Loucy (cell line): ENCODE measurements at regions not wholly inside any gene's neighbourhood (a gene's known extent, or its start where the extent isn't known, plus 50 kb on each side); places are given as distances from the start of the nearest gene placed in this dataset.

Source experiments
- H2AFZ ChIP-seq: fragments of 200-600 bp; sonication (generic); 2 replicates; pipeline ENCODE4 v1.6.0; 2016; ENCODE audit warnings: antibody characterized with exemption, mild to moderate bottlenecking, low read length, moderate library complexity
- H3F3A ChIP-seq: fragments of 200-600 bp; 2 replicates; pipeline ENCODE4 v1.6.0; 2016; ENCODE audit warnings: antibody characterized with exemption, low read depth, mild to moderate bottlenecking
- H3K27me3 ChIP-seq: fragments of 200-600 bp; sonication (generic); 2 replicates; pipeline ENCODE4 v1.6.1; 2014; ENCODE audit warnings: low read length, mild to moderate bottlenecking; ENCODE audit not compliant: insufficient read depth, poor library complexity, severe bottlenecking
- H3K36me3 ChIP-seq: fragments of 200-600 bp; sonication (generic); 2 replicates; pipeline ENCODE4 v1.6.1; 2016; ENCODE audit warnings: low read length; ENCODE audit not compliant: insufficient read depth
- H3K4me1 ChIP-seq: fragments of 200-600 bp; sonication (generic); 2 replicates; pipeline ENCODE4 v1.5.1; 2014; ENCODE audit warnings: low read length, mild to moderate bottlenecking; ENCODE audit not compliant: insufficient read depth, poor library complexity, severe bottlenecking
- H3K4me2 ChIP-seq: fragments of 200-600 bp; sonication (generic); 2 replicates; pipeline ENCODE4 v1.6.0; 2014; ENCODE audit warnings: antibody characterized with exemption, low read length, low read depth, mild to moderate bottlenecking; ENCODE audit not compliant: poor library complexity, severe bottlenecking
- H3K4me3 ChIP-seq: fragments of 200-600 bp; sonication (generic); 2 replicates; pipeline ENCODE4 v1.5.1; 2014; ENCODE audit warnings: low read length, mild to moderate bottlenecking, mixed read lengths; ENCODE audit not compliant: poor library complexity, severe bottlenecking
- H3K79me2 ChIP-seq: fragments of 200-600 bp; sonication (generic); 2 replicates; pipeline ENCODE4 v1.6.1; 2014; ENCODE audit warnings: low read length; ENCODE audit not compliant: insufficient read depth
- H3K9ac ChIP-seq: fragments of 200-600 bp; sonication (generic); 2 replicates; pipeline ENCODE4 v1.6.0; 2014; ENCODE audit warnings: mild to moderate bottlenecking, low read depth, low read length, moderate library complexity; ENCODE audit not compliant: poor library complexity, severe bottlenecking
- H3K9me2 ChIP-seq: fragments of 200-600 bp; sonication (generic); replicated peaks from 2 replicates; pipeline ENCODE4 v1.6.1; 2016; ENCODE audit warnings: low read depth, low read length, mixed read lengths
- H3K9me3 ChIP-seq: fragments of 200-600 bp; sonication (generic); 2 replicates; pipeline ENCODE4 v1.6.1; 2014; ENCODE audit warnings: mild to moderate bottlenecking, antibody characterized with exemption, low read length, low read depth; ENCODE audit not compliant: insufficient read depth
- H4K20me1 ChIP-seq: fragments of 200-600 bp; sonication (generic); 2 replicates; pipeline ENCODE4 v1.6.0; 2014; ENCODE audit warnings: antibody characterized with exemption, low read length, mild to moderate bottlenecking; ENCODE audit not compliant: insufficient read depth, poor library complexity, severe bottlenecking
- EZH2phosphoT487 ChIP-seq: fragments of 200-600 bp; IDR thresholded peaks from 2 replicates; pipeline ENCODE4 v1.6.1; 2018; ENCODE audit warnings: antibody characterized with exemption, mild to moderate bottlenecking, moderate library complexity, borderline replicate concordance
- TF ChIP-seq, protein P1 (sequence below): fragments of 200-600 bp; sonication (generic); conservative IDR thresholded peaks from 2 replicates; pipeline ENCODE4 v1.5.1; 2014; ENCODE audit warnings: mild to moderate bottlenecking, antibody characterized with exemption, low read length

DNA sequence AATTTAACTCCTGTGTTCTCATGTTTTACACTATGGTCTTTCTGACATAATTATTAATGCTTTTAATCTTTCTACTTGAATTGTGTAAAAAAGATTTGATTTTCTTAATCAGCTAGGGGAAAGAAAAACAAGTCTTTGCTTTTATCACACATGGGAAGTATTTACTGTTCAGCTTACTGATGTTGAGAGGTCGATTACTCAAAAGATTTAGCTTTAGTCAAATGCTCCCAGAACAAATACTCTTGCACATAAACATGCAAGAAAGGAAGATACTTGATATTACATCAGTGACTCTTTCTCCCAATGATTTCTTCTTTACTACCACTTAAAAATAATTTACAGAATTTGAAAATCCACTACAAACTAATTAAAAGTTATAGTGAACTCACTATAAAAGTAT, 198.3 kb upstream of the FAT4 start:
- Histone ChIP-seq H3K9ac (no peak overlapping the region), H3K27me3 (no peaks in the 10 kb centered on the region), H3K4me1 (no peaks in the 10 kb centered on the region), H2AFZ (no peak overlapping the region), H3K36me3 (no peaks in the 10 kb centered on the region), H4K20me1 (no peaks in the 10 kb centered on the region), H3K9me3 (no peaks in the 10 kb centered on the region), H3K4me2 (no peak overlapping the region), H3K4me3 (no peak overlapping the region), H3F3A (no peaks in the 10 kb centered on the region), H3K9me2 (no peaks in the 10 kb centered on the region), H3K79me2 (no peaks in the 10 kb centered on the region)
- no peak for TF ChIP-seq EZH2phosphoT487
- TF ChIP-seq, protein P1, sequence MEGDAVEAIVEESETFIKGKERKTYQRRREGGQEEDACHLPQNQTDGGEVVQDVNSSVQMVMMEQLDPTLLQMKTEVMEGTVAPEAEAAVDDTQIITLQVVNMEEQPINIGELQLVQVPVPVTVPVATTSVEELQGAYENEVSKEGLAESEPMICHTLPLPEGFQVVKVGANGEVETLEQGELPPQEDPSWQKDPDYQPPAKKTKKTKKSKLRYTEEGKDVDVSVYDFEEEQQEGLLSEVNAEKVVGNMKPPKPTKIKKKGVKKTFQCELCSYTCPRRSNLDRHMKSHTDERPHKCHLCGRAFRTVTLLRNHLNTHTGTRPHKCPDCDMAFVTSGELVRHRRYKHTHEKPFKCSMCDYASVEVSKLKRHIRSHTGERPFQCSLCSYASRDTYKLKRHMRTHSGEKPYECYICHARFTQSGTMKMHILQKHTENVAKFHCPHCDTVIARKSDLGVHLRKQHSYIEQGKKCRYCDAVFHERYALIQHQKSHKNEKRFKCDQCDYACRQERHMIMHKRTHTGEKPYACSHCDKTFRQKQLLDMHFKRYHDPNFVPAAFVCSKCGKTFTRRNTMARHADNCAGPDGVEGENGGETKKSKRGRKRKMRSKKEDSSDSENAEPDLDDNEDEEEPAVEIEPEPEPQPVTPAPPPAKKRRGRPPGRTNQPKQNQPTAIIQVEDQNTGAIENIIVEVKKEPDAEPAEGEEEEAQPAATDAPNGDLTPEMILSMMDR = no peak

DNA sequence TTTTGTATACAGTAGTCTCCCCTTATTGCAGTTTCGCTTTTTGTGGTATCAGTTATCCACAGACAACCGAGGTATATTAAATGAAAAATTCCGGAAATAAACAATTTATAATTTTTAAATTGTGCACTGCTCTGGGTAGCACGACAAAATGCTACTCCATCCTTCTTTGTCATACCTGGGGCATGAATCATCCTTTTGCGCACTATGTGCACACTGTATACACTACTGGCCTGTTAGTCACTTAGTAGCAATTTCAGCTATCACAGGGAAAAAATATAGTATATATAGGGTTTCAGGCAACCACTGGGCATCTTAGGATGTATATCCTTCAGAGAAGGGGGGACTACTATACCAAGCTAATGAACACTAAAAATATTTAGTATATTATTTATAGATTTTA, 198.8 kb upstream of the FAT4 start:
- no peaks in the 10 kb centered on the region for H4K20me1 ChIP-seq
- H3K4me1 ChIP-seq = no peaks in the 10 kb centered on the region
- no peaks in the 10 kb centered on the region for H3K9me2 ChIP-seq
- H2AFZ ChIP-seq = no peak overlapping the region
- H3K27me3 ChIP-seq = no peaks in the 10 kb centered on the region
- no peaks in the 10 kb centered on the region for H3K9me3 ChIP-seq
- H3K36me3 ChIP-seq = no peaks in the 10 kb centered on the region
- no peak overlapping the region for H3K4me3 ChIP-seq
- no peaks in the 10 kb centered on the region for H3F3A ChIP-seq
- TF ChIP-seq, protein P1 = no peak
- no peak for TF ChIP-seq EZH2phosphoT487
- no peaks in the 10 kb centered on the region for H3K79me2 ChIP-seq
- H3K4me2 ChIP-seq = no peak overlapping the region
- H3K9ac ChIP-seq = no peak overlapping the region

DNA sequence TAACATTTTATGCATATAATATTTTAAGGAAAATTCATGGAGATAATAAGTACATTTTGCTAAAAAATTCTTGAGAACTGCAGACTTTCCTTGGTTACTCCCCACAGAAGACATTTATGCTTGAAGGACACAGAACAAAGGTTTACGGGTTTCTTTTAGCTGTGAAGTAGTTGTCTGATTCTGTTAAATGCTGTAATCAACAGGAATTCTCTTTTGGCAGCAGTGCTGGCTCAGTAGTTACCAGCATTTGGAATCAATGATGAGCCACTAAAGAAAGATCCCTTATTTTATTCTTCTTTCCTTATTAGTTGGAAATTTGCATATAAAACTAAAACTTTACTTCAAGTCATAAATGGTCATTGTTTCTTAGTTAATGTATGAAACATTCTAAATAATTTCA, 199.3 kb upstream of the FAT4 start:
- H3K36me3 ChIP-seq = no peaks in the 10 kb centered on the region
- no peaks in the 10 kb centered on the region for H3K4me1 ChIP-seq
- H3K4me3 ChIP-seq = no peak overlapping the region
- H3K9me3 ChIP-seq = no peaks in the 10 kb centered on the region
- no peak overlapping the region for H3K4me2 ChIP-seq
- H3K9me2 ChIP-seq = no peaks in the 10 kb centered on the region
- no peaks in the 10 kb centered on the region for H3K79me2 ChIP-seq
- H3K9ac ChIP-seq = no peak overlapping the region
- no peaks in the 10 kb centered on the region for H3K27me3 ChIP-seq
- H2AFZ ChIP-seq = no peak overlapping the region
- H4K20me1 ChIP-seq = no peaks in the 10 kb centered on the region
- H3F3A ChIP-seq = no peaks in the 10 kb centered on the region
- TF ChIP-seq, protein P1 = no peak
- no peak for TF ChIP-seq EZH2phosphoT487
